Liver (tissue), 8 donors: ENCODE measurements at regions not wholly inside any gene's neighbourhood (a gene's known extent, or its start where the extent isn't known, plus 50 kb on each side); places are given as distances from the start of the nearest gene placed in this dataset.

Experiments used
- DNase-seq: peaks from one replicate; pipeline ENCODE4 v3.0.0-alpha.2; 2017; ENCODE audit warnings: low spot score
- H3K27ac ChIP-seq, 2 donors: one replicate each; pipeline ENCODE4 v1.7.0; 2013; ENCODE audit warnings: inconsistent platforms in 2 of 2, low read length in 2 of 2, control low read depth in 1 of 2, low read depth in 1 of 2, mild to moderate bottlenecking in 1 of 2
- H3K27me3 ChIP-seq, 4 donors: one replicate each; pipeline versions ENCODE4 v1.6.1 to v1.7.0; 2013; ENCODE audit warnings: low read length in 3 of 4, inconsistent platforms in 1 of 4, mild to moderate bottlenecking in 1 of 4, moderate library complexity in 1 of 4; ENCODE audit not compliant: control insufficient read depth in 4 of 4, insufficient read depth in 4 of 4
- H3K36me3 ChIP-seq, 4 donors: one replicate each; pipeline versions ENCODE4 v1.6.1 to v1.7.0; 2013; ENCODE audit warnings: low read length in 3 of 4, mild to moderate bottlenecking in 3 of 4, low read depth in 1 of 4, moderate library complexity in 1 of 4; ENCODE audit not compliant: control insufficient read depth in 4 of 4, insufficient read depth in 3 of 4
- H3K4me1 ChIP-seq, 4 donors: one replicate each; pipeline versions ENCODE4 v1.6.1 to v1.7.0; 2013; ENCODE audit warnings: low read length in 3 of 4, mild to moderate bottlenecking in 3 of 4, moderate library complexity in 1 of 4; ENCODE audit not compliant: control insufficient read depth in 4 of 4, insufficient read depth in 4 of 4
- H3K4me3 ChIP-seq, 3 donors: one replicate each; pipeline versions ENCODE4 v1.6.1 to v1.7.0; 2013; ENCODE audit warnings: low read length in 3 of 3, control low read depth in 1 of 3, low read depth in 1 of 3, mild to moderate bottlenecking in 1 of 3
- H3K9ac ChIP-seq, 2 donors: one replicate each; pipeline ENCODE4 v1.7.0; 2013; ENCODE audit warnings: low read length in 2 of 2, mild to moderate bottlenecking in 2 of 2, moderate library complexity in 2 of 2, control low read depth in 1 of 2, low read depth in 1 of 2
- H3K9me3 ChIP-seq, 4 donors: one replicate each; pipeline versions ENCODE4 v1.6.1 to v1.7.0; 2013; ENCODE audit warnings: low read length in 3 of 4; ENCODE audit not compliant: control insufficient read depth in 4 of 4
- EGR1 ChIP-seq, 2 donors: IDR thresholded peaks; 2 replicates each; pipeline ENCODE4 v1.6.1; 2016 to 2018; ENCODE audit warnings: antibody characterized with exemption in 2 of 2, low read depth in 2 of 2
- FOXA1 ChIP-seq: IDR thresholded peaks from 2 replicates; pipeline ENCODE4 v1.6.1; 2016; ENCODE audit warnings: antibody characterized with exemption
- FOXA2 ChIP-seq: IDR thresholded peaks from 2 replicates; pipeline ENCODE4 v1.6.1; 2016; ENCODE audit warnings: antibody characterized with exemption
- GABPA ChIP-seq, 2 donors: IDR thresholded peaks in 1 of 2; conservative IDR thresholded peaks in 1 of 2; 2 replicates each; pipeline ENCODE4 v1.6.1; 2016; ENCODE audit warnings: antibody characterized with exemption in 2 of 2, mild to moderate bottlenecking in 1 of 2, moderate library complexity in 1 of 2
- HNF4A ChIP-seq, 2 donors: conservative IDR thresholded peaks; 2 replicates each; pipeline ENCODE4 v1.6.1; 2016; ENCODE audit warnings: antibody characterized with exemption in 2 of 2, mild to moderate bottlenecking in 2 of 2
- JUND ChIP-seq, 2 donors: IDR thresholded peaks; 2 replicates each; pipeline ENCODE4 v1.6.1; 2016; ENCODE audit warnings: antibody characterized with exemption in 2 of 2
- NR2F2 ChIP-seq: IDR thresholded peaks from 2 replicates; pipeline ENCODE4 v1.6.1; 2016; ENCODE audit warnings: antibody characterized with exemption
- RAD21 ChIP-seq, 2 donors: IDR thresholded peaks; 2 replicates each; pipeline ENCODE4 v1.6.1; 2016; ENCODE audit warnings: antibody characterized with exemption in 2 of 2, mild to moderate bottlenecking in 2 of 2
- RXRA ChIP-seq, 2 donors: IDR thresholded peaks; 2 replicates each; pipeline ENCODE4 v1.6.1; 2017 to 2018; ENCODE audit warnings: antibody characterized with exemption in 2 of 2, mild to moderate bottlenecking in 1 of 2
- SP1 ChIP-seq: IDR thresholded peaks from 2 replicates; pipeline ENCODE4 v1.6.1; 2018; ENCODE audit warnings: antibody characterized with exemption, mild to moderate bottlenecking
- TAF1 ChIP-seq: conservative IDR thresholded peaks from 2 replicates; pipeline ENCODE4 v1.6.1; 2016; ENCODE audit warnings: antibody characterized with exemption, mild to moderate bottlenecking
- WGBS: extraction: QIAGEN DNeasy Blood & Tissue Kit; methylation state at CpG from one replicate; pipeline ENCODE4 v1.1.7; 2013; 5-methylcytosine and 5-hydroxymethylcytosine counted together
- TF ChIP-seq, protein P1 (sequence below): IDR thresholded peaks from 2 replicates; pipeline ENCODE4 v1.6.1; 2016; ENCODE audit warnings: antibody characterized with exemption
- TF ChIP-seq, protein P2 (sequence below): fragments of 150-350 bp; IDR thresholded peaks from 2 replicates; pipeline ENCODE4 v1.5.1; 2017; ENCODE audit warnings: improper control_type of control experiment, low read depth, low read length; ENCODE audit not compliant: missing input control
- TF ChIP-seq, protein P3 (sequence below): IDR thresholded peaks from 2 replicates; pipeline ENCODE4 v1.6.1; 2016; ENCODE audit warnings: antibody characterized with exemption, mild to moderate bottlenecking
- TF ChIP-seq, protein P4 (sequence below): IDR thresholded peaks from 2 replicates; pipeline ENCODE4 v1.6.1; 2016; ENCODE audit warnings: antibody characterized with exemption
- TF ChIP-seq, protein P5 (sequence below): IDR thresholded peaks from 2 replicates; pipeline ENCODE4 v1.6.1; 2016; ENCODE audit warnings: antibody characterized with exemption
- donor health status: healthy.
- donor health status: healthy.
- donor health status: healthy.
- donor health status: healthy.
- donor health status: healthy.

DNA sequence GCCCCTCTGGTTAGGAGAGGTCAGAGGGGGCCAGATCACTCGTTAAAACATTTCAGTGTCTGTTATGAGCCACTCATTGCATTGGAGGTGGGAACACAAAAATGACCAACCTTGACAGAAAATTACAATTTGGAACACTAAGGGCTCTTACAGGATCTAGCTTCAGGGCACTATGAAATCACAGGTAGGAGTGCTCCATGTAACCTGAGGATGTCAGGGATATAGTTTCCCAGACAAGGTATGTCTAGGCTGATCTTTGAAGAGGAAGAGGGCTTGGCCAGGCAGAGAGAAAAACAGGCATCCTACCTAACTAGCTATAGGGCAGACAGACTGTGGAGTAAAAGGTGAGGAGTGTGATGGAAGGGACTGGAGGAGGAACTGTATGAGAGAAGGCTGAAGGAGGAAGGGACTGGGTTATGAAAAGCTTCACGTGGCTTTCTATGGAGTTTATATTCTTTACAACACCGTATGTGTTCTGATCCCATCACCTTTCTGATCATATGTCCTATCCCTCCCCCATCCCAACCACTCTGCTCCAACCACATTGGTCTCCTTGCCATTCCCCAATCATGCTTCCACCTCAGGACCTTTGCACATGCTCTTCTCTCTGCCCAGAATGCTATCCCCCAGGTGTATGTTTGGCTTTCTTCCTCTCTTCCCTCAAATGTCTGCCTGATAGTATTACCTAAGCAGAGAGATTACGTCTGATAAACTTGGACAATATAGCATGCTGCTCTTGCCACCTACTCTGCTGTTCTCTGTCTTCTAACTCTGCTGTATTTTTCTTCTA lies 88.2 kb downstream of the CCR1 start:
- Histone ChIP-seq H3K9me3 (no peaks in the 10 kb centered on the region), H3K9ac (no peak overlapping the region), H3K36me3 (no peaks in the 10 kb centered on the region), H3K27me3 (no peaks in the 10 kb centered on the region), H3K27ac (no peak overlapping the region), H3K4me1 (no peaks in the 10 kb centered on the region), H3K4me3 (no peak overlapping the region)
- DNase-seq, result no peak
- 53% methylated on average over 4 of the region's 4 CpGs for WGBS
- TF ChIP-seq FOXA1, result no peak
- TF ChIP-seq RAD21 (IDR thresholded peaks at IDR 0.05), result no peak
- no peak for TF ChIP-seq NR2F2

DNA sequence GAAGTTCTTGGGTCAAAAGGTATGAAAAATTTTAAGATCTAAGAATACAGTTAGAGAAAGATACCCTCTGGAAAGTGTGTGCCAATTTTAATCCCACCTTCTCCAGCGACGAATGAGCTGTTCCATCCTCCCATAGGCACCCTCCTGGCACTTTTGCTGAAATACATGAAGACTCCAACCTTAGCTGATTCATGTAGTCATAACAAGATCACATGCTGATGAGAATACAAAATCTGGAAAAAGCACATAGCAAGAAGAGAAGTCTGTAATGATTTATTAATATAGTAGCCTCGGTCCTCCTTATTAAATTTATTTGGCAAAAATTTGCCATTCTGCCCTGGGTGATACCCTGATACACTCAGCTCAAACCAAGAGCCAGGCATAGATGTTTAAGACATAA lies 88.9 kb downstream of the CCR1 start:
- H3K9ac ChIP-seq, result no peak overlapping the region
- H3K27ac ChIP-seq, result no peak overlapping the region
- 58% methylated on average over 3 of the region's 3 CpGs for WGBS
- H3K27me3 ChIP-seq, result no peaks in the 10 kb centered on the region
- TF ChIP-seq RXRA (IDR thresholded peaks at IDR 0.05) (no peak), RAD21 (IDR thresholded peaks at IDR 0.05) (no peak), FOXA1 (no peak), JUND (IDR thresholded peaks at IDR 0.05) (no peak), FOXA2 (no peak), EGR1 (IDR thresholded peaks at IDR 0.05; ENCODE audit: low read depth in 2 of 2) (no peak), TAF1 (no peak), SP1 (no peak), GABPA (IDR thresholded peaks at IDR 0.05 in 1 of 2, conservative IDR thresholded peaks at IDR 0.05 in 1 of 2) (no peak), HNF4A (conservative IDR thresholded peaks at IDR 0.05) (no peak)
- TF ChIP-seq, protein P1, sequence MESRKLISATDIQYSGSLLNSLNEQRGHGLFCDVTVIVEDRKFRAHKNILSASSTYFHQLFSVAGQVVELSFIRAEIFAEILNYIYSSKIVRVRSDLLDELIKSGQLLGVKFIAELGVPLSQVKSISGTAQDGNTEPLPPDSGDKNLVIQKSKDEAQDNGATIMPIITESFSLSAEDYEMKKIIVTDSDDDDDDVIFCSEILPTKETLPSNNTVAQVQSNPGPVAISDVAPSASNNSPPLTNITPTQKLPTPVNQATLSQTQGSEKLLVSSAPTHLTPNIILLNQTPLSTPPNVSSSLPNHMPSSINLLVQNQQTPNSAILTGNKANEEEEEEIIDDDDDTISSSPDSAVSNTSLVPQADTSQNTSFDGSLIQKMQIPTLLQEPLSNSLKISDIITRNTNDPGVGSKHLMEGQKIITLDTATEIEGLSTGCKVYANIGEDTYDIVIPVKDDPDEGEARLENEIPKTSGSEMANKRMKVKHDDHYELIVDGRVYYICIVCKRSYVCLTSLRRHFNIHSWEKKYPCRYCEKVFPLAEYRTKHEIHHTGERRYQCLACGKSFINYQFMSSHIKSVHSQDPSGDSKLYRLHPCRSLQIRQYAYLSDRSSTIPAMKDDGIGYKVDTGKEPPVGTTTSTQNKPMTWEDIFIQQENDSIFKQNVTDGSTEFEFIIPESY, result no peak
- TF ChIP-seq, protein P2, sequence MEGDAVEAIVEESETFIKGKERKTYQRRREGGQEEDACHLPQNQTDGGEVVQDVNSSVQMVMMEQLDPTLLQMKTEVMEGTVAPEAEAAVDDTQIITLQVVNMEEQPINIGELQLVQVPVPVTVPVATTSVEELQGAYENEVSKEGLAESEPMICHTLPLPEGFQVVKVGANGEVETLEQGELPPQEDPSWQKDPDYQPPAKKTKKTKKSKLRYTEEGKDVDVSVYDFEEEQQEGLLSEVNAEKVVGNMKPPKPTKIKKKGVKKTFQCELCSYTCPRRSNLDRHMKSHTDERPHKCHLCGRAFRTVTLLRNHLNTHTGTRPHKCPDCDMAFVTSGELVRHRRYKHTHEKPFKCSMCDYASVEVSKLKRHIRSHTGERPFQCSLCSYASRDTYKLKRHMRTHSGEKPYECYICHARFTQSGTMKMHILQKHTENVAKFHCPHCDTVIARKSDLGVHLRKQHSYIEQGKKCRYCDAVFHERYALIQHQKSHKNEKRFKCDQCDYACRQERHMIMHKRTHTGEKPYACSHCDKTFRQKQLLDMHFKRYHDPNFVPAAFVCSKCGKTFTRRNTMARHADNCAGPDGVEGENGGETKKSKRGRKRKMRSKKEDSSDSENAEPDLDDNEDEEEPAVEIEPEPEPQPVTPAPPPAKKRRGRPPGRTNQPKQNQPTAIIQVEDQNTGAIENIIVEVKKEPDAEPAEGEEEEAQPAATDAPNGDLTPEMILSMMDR, result no peak
- TF ChIP-seq, protein P3, sequence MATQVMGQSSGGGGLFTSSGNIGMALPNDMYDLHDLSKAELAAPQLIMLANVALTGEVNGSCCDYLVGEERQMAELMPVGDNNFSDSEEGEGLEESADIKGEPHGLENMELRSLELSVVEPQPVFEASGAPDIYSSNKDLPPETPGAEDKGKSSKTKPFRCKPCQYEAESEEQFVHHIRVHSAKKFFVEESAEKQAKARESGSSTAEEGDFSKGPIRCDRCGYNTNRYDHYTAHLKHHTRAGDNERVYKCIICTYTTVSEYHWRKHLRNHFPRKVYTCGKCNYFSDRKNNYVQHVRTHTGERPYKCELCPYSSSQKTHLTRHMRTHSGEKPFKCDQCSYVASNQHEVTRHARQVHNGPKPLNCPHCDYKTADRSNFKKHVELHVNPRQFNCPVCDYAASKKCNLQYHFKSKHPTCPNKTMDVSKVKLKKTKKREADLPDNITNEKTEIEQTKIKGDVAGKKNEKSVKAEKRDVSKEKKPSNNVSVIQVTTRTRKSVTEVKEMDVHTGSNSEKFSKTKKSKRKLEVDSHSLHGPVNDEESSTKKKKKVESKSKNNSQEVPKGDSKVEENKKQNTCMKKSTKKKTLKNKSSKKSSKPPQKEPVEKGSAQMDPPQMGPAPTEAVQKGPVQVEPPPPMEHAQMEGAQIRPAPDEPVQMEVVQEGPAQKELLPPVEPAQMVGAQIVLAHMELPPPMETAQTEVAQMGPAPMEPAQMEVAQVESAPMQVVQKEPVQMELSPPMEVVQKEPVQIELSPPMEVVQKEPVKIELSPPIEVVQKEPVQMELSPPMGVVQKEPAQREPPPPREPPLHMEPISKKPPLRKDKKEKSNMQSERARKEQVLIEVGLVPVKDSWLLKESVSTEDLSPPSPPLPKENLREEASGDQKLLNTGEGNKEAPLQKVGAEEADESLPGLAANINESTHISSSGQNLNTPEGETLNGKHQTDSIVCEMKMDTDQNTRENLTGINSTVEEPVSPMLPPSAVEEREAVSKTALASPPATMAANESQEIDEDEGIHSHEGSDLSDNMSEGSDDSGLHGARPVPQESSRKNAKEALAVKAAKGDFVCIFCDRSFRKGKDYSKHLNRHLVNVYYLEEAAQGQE, result no peak
- TF ChIP-seq, protein P4, sequence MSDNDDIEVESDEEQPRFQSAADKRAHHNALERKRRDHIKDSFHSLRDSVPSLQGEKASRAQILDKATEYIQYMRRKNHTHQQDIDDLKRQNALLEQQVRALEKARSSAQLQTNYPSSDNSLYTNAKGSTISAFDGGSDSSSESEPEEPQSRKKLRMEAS, result no peak
- TF ChIP-seq, protein P5, sequence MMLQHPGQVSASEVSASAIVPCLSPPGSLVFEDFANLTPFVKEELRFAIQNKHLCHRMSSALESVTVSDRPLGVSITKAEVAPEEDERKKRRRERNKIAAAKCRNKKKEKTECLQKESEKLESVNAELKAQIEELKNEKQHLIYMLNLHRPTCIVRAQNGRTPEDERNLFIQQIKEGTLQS, result no peak
- DNase-seq, result no peak
- peaks cover 0 to 4% (median 0%) of the 10 kb centered on the region in 4 donors for H3K4me1 ChIP-seq
- H3K9me3 ChIP-seq, result no peaks in the 10 kb centered on the region
- no peaks in the 10 kb centered on the region for H3K36me3 ChIP-seq
- H3K4me3 ChIP-seq, result no peak overlapping the region
